B cell (primary cell): ENCODE measurements at regions not wholly inside any gene's neighbourhood (a gene's known extent, or its start where the extent isn't known, plus 50 kb on each side); places are given as distances from the start of the nearest gene placed in this dataset.

ENCODE experiments used
- EZH2 ChIP-seq: IDR thresholded peaks from 2 replicates; pipeline ENCODE4 v1.6.1; 2012; ENCODE audit warnings: borderline replicate concordance, low read depth, mild to moderate bottlenecking, moderate library complexity, low read length; ENCODE audit not compliant: insufficient read depth, poor library complexity, severe bottlenecking
- TF ChIP-seq, protein P1 (sequence below): fragments of 200-600 bp; IDR thresholded peaks from one replicate; pipeline ENCODE4 v1.8.0; 2022; ENCODE audit warnings: antibody characterized with exemption, mild to moderate bottlenecking

DNA sequence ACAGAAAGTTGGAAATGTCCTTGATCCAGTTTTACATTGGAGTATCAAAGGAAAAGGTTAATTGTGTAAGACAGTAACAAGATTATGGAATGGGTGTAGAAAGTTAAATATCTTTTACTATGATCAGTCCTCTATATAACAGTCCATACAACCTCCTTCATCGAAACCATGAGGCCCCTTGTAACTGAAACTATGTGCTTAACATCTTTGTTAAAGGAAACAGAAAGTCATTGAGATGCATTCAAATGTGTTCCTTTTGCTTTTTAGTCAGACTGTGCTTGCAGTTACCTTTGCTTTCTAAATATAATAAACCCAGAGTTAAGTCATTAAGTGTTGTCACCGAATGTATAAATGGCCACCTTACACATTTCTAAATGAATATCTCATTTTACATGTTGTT, 1298.5 kb downstream of the ROBO2 start:
- TF ChIP-seq, protein P1, sequence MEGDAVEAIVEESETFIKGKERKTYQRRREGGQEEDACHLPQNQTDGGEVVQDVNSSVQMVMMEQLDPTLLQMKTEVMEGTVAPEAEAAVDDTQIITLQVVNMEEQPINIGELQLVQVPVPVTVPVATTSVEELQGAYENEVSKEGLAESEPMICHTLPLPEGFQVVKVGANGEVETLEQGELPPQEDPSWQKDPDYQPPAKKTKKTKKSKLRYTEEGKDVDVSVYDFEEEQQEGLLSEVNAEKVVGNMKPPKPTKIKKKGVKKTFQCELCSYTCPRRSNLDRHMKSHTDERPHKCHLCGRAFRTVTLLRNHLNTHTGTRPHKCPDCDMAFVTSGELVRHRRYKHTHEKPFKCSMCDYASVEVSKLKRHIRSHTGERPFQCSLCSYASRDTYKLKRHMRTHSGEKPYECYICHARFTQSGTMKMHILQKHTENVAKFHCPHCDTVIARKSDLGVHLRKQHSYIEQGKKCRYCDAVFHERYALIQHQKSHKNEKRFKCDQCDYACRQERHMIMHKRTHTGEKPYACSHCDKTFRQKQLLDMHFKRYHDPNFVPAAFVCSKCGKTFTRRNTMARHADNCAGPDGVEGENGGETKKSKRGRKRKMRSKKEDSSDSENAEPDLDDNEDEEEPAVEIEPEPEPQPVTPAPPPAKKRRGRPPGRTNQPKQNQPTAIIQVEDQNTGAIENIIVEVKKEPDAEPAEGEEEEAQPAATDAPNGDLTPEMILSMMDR: no peak
- TF ChIP-seq EZH2: no peak
